Lung (tissue), 11 donors: ENCODE measurements at regions not wholly inside any gene's neighbourhood (a gene's known extent, or its start where the extent isn't known, plus 50 kb on each side); places are given as distances from the start of the nearest gene placed in this dataset.

Source experiments
- ATAC-seq: fragments of 200-7000 bp; cut with Tn5 transposase; one replicate; pipeline ENCODE4 v1.9.1; 2020; ENCODE audit warnings: moderate number of reproducible peaks; ENCODE audit not compliant: insufficient read depth, low FRiP score
- DNase-seq, 3 donors: peaks; one replicate each; pipeline ENCODE4 v3.0.0-alpha.2; 2013 to 2017
- H3K27ac ChIP-seq, 2 donors: one replicate each; pipeline ENCODE4 v1.5.1; 2013; ENCODE audit warnings: mild to moderate bottlenecking in 2 of 2, moderate library complexity in 2 of 2, control low read depth in 1 of 2, inconsistent platforms in 1 of 2, low read depth in 1 of 2, low read length in 1 of 2
- H3K27me3 ChIP-seq, 3 donors: one replicate each; pipeline ENCODE4 v1.5.1; 2013; ENCODE audit warnings: low read length in 2 of 3; ENCODE audit not compliant: control insufficient read depth in 3 of 3, insufficient read depth in 3 of 3
- H3K36me3 ChIP-seq, 4 donors: one replicate each; pipeline ENCODE4 v1.5.1; 2013; ENCODE audit warnings: low read length in 4 of 4, mild to moderate bottlenecking in 1 of 4, moderate library complexity in 1 of 4; ENCODE audit not compliant: control insufficient read depth in 4 of 4, insufficient read depth in 4 of 4
- H3K4me1 ChIP-seq, 5 donors: one replicate each; pipeline ENCODE4 v1.5.1; 2013; ENCODE audit warnings: low read length in 5 of 5, mild to moderate bottlenecking in 2 of 5, moderate library complexity in 1 of 5; ENCODE audit not compliant: control insufficient read depth in 5 of 5, insufficient read depth in 5 of 5
- H3K4me3 ChIP-seq: one replicate; pipeline ENCODE4 v1.5.1; 2013; ENCODE audit warnings: mild to moderate bottlenecking, control low read depth, moderate library complexity
- H3K9ac ChIP-seq, 2 donors: one replicate each; pipeline ENCODE4 v1.5.1; 2013; ENCODE audit warnings: low read length in 2 of 2, control low read depth in 1 of 2; ENCODE audit not compliant: insufficient read depth in 1 of 2
- H3K9me3 ChIP-seq, 4 donors: one replicate each; pipeline ENCODE4 v1.5.1; 2013; ENCODE audit warnings: low read length in 3 of 4, mild to moderate bottlenecking in 1 of 4, moderate library complexity in 1 of 4; ENCODE audit not compliant: control insufficient read depth in 4 of 4, insufficient read depth in 3 of 4
- CTCF ChIP-seq: IDR thresholded peaks from 2 replicates; pipeline ENCODE4 v1.5.1; 2012; ENCODE audit warnings: mild to moderate bottlenecking; ENCODE audit errors: control extremely low read depth, extremely low read depth
- WGBS, 2 donors: extraction: QIAGEN DNeasy Blood & Tissue Kit; methylation state at CpG; one replicate each; pipeline ENCODE4 v1.1.7; 2013; 5-methylcytosine and 5-hydroxymethylcytosine counted together
- donor health status: control.
- donor health status: control.
- donor health status: Bipolar disorder and iron deficiency.
- donor health status: healthy.
- donor health status: DM: yes; HTN: yes; CAD: no.

GRCh38 chr4:176964116-176964691 lies 171.5 kb upstream of the VEGFC start:
- ATAC-seq (no peak), DNase-seq (no peak)
- TF ChIP-seq CTCF: no peak
- Histone ChIP-seq H3K4me1 (no peaks in the 10 kb centered on the region), H3K9ac (no peak overlapping the region), H3K27me3 (no peaks in the 10 kb centered on the region), H3K36me3 (no peaks in the 10 kb centered on the region), H3K9me3 (no peaks in the 10 kb centered on the region), H3K4me3 (no peak overlapping the region), H3K27ac (no peak overlapping the region)
- 73 to 74% methylated on average over 3 of the region's 3 CpGs for WGBS, 2 donors

GRCh38 chr4:176967586-176967985 lies 174.9 kb upstream of the VEGFC start:
- Histone ChIP-seq H3K27ac (no peak overlapping the region), H3K4me1 (no peaks in the 10 kb centered on the region), H3K9ac (no peak overlapping the region), H3K27me3 (no peaks in the 10 kb centered on the region), H3K9me3 (peaks cover 0 to 3% (median 0%) of the 10 kb centered on the region in 4 donors), H3K36me3 (no peaks in the 10 kb centered on the region), H3K4me3 (no peak overlapping the region)
- no peak for DNase-seq
- 70 to 72% methylated on average over 3 of the region's 3 CpGs for WGBS, 2 donors
- TF ChIP-seq CTCF: no peak
- ATAC-seq: no peak

- 75 to 93% methylated on average over 1 of the region's 1 CpG for WGBS, 2 donors
- ATAC-seq (no peak), DNase-seq (no peak)
- Histone ChIP-seq H3K27ac (no peak overlapping the region), H3K36me3 (no peaks in the 10 kb centered on the region), H3K4me1 (no peaks in the 10 kb centered on the region), H3K9ac (no peak overlapping the region), H3K27me3 (no peaks in the 10 kb centered on the region), H3K4me3 (no peak overlapping the region), H3K9me3 (peaks cover 0 to 3% (median 0%) of the 10 kb centered on the region in 4 donors)
- TF ChIP-seq CTCF: no peak
Measured at GRCh38 chr4:176968094-176968493, 175.4 kb upstream of the VEGFC start.

GRCh38 chr4:176969011-176969410 lies 176.3 kb upstream of the VEGFC start:
- Histone ChIP-seq H3K27me3 (no peaks in the 10 kb centered on the region), H3K4me3 (no peak overlapping the region), H3K9me3 (peaks cover 0 to 3% (median 0%) of the 10 kb centered on the region in 4 donors), H3K9ac (no peak overlapping the region), H3K4me1 (no peaks in the 10 kb centered on the region), H3K36me3 (no peaks in the 10 kb centered on the region), H3K27ac (no peak overlapping the region)
- DNase-seq: no peak
- ATAC-seq: no peak
- TF ChIP-seq CTCF: no peak
- 81% methylated on average over 2 of the region's 2 CpGs for WGBS, 2 donors
